ENCODE measurements at regions not wholly inside any gene's neighbourhood (a gene's known extent, or its start where the extent isn't known, plus 50 kb on each side); places are given as distances from the start of the nearest gene placed in this dataset.

DNA sequence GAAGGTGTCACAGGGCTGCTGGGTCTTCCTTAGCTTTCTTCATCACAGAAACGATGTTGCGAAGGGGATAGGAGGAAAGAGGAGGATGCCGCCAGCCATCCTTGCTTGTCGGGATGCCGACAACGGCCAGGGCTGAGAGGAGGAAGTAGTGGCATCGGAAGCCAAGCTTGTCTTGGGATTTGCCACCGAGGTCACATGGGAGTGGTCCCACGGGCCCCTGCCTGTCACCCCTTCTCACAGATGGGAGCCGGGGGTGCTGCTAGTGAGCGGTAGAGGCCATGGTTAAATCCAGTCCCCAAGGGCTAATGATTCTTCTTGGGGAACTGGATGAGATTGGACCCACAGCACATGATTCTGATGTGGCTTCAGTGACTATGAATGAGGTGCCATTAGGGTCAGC is 1375.8 kb downstream of the BRD1 start:
- Mint-ChIP-seq H3K4me1 (no peaks in the 10 kb centered on the region), H3K27ac (no peak overlapping the region), H3K9me3 (no peaks in the 10 kb centered on the region), H3K27me3 (peaks cover 28% of the 10 kb centered on the region), H3K4me3 (no peak overlapping the region)
- DNase-seq (no peak), ATAC-seq (no peak)

DNA sequence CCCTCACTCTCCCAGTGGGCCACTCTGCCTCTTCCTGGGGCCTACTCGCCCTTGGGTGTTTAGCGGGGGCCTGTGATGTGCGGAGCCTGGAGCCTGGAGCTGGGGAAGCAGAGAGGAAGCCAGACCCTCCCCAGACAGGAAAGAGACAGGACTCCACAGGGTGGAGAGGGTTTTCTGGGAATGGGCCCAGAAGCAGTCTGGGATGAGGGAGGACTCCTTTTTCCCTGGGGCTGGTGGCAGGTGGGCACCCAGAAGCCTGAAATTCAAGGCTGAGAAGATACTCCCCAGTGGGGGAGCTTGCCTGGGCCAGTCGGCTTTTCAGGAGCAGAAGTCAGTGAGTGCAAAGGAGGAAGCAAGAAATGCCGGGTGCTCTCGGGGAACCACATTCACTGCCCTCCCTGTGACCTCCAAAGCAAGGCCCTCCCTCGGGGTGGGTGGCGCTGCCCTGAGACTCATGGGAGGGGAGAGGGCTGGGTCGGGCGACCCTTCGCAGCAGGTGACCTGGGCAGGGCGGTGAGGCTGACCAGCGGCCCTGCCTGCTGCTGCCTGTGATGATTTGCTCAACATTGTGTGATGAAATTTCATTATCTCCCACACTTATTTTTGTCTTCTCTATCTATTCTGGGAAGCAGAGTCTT is 1377.4 kb downstream of the BRD1 start:
- Mint-ChIP-seq H3K4me3 (no peak overlapping the region), H3K27me3 (peaks cover 28% of the 10 kb centered on the region), H3K4me1 (no peaks in the 10 kb centered on the region), H3K9me3 (no peaks in the 10 kb centered on the region), H3K27ac (peak overlapping the region in 1 of 2 donors; percentile 64)
- ATAC-seq (no peak), DNase-seq (no peak)

- peaks cover 28% of the 10 kb centered on the region for H3K27me3 Mint-ChIP-seq
- H3K27ac Mint-ChIP-seq = peak overlapping the region in 1 of 2 donors; percentile 64
- DNase-seq = no peak
- H3K9me3 Mint-ChIP-seq = no peaks in the 10 kb centered on the region
- no peak overlapping the region for H3K4me3 Mint-ChIP-seq
- no peaks in the 10 kb centered on the region for H3K4me1 Mint-ChIP-seq
- ATAC-seq = no peak
Observed at GRCh38 chr22:48449466-48450187, 1378.0 kb downstream of the BRD1 start.

GRCh38 chr22:48448821-48449220 is 1378.9 kb downstream of the BRD1 start:
- H3K4me3 Mint-ChIP-seq = no peak overlapping the region
- no peak for ATAC-seq
- H3K27ac Mint-ChIP-seq = no peak overlapping the region
- H3K27me3 Mint-ChIP-seq = peaks cover 28% of the 10 kb centered on the region
- no peak for DNase-seq
- H3K9me3 Mint-ChIP-seq = no peaks in the 10 kb centered on the region
- H3K4me1 Mint-ChIP-seq = no peaks in the 10 kb centered on the region

DNA sequence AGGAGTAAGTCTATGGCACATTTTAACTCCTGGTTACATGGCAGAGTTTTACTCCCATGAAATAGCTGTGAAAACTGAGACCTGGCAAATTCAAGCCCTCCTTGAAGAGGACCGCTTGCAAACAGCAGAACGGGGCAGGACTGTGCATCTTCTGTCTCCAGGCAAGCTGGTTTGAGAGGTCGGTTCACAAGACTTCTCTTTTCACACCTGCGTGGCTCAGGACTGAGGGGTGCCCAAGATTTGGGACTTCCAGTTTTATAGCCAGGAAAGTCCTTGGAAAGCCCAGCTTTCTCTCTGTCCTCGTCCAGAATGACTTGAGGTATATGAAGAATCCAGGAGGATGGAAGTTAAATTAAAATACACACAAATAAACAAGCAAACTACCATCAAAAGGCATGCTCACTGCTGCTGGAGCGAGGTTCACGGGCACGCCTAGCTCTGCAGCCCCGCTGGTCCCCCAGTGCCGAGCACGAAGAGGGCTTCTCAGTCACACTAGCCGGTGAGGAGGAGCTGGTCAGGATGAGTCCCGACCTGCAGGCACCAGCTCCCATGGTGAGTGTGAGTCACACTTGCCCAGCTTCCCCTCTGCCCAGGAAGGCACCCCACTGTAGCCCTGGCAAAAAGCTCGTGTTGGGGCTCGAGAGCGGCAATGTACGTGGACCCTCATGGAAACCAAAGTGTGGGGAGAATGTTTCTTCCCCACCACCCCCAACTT is 1382.4 kb downstream of the BRD1 start:
- Mint-ChIP-seq H3K27me3 (peaks cover 7% of the 10 kb centered on the region), H3K27ac (no peak overlapping the region), H3K4me3 (no peak overlapping the region), H3K4me1 (no peaks in the 10 kb centered on the region), H3K9me3 (no peaks in the 10 kb centered on the region)
- DNase-seq = no peak
- ATAC-seq = no peak

DNA sequence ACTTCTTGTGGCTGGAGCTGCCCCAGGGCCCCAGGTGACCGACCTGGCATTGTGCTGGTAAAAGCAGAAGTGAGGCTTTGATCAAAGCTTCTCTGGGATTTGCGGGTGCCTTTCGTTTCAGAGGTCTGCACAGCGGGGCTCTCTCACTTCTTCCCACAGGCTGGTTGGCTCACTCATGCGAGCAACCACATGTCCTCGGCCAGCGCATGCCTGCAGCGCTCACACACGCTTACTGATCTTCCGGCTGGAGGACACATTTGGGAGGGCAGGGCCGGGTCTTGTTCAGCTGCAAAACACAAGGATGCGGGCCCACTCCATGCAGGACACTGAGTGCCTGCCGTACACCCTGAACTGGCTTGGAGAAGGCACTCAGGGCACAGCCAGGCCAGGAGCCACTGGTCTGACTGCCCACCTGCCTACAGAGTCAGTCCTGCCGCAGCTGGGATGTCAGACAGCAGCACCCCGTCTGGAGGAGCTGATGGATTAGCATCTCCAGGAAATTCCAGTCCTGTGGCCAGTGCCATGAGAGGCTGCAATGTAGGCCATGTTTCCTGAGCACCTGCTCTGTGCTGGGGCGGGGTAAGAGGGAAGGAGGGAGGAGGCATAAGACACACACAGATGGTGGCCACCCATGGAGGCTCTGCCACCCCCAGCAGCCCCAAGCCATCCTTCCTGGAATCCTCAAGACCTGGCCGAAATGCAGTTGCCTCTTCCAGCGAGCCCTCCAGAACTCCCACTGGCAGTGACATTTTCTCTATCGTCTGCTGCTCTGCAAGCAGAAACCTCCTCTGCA is 1383.2 kb downstream of the BRD1 start:
- Mint-ChIP-seq H3K9me3 (no peaks in the 10 kb centered on the region), H3K27ac (no peak overlapping the region), H3K27me3 (no peaks in the 10 kb centered on the region), H3K4me3 (no peak overlapping the region), H3K4me1 (no peaks in the 10 kb centered on the region)
- DNase-seq (no peak), ATAC-seq (no peak)

DNA sequence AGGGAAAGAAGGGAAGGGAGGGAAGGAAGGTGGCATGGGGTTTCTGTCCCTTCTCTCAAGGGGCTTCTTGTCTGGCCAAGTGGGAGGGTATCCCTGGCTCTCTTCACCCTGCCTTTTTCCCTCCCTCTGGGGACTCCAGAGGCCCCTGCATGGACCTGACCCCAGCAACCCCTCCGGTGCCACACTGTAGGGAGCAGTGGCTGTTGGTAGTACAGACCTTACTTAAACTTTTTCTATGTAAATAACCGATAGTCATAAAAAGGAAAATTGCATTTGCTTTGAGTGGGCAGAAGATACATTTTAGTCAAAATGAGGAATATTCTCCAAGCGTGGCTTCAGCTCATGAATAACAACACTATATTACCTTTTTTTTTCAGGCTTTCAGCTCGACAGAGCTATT is 1384.0 kb downstream of the BRD1 start:
- no peaks in the 10 kb centered on the region for H3K9me3 Mint-ChIP-seq
- H3K27ac Mint-ChIP-seq = no peak overlapping the region
- no peak overlapping the region for H3K4me3 Mint-ChIP-seq
- H3K27me3 Mint-ChIP-seq = no peaks in the 10 kb centered on the region
- DNase-seq = no peak
- no peak for ATAC-seq
- H3K4me1 Mint-ChIP-seq = no peaks in the 10 kb centered on the region

DNA sequence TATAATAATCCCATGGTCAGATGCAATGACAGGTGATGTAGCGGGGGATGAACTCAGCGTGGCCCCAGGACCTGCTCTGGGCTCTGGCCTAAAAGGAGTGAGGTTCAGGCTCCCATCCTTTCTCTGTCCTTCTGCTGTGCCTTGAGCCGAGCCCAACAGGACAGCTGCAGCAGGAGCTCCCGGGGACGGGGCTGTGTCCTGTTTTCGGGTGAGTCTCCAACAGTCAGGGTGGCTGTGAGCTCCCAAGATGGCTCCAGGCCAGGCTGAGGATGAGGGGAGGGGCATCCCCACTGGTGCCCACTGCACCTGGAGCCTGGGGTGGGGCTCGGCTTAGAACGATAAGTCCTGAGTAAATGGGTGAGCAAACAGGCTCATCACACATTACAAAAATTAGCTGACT is 1385.0 kb downstream of the BRD1 start:
- ATAC-seq (no peak), DNase-seq (no peak)
- no peaks in the 10 kb centered on the region for H3K9me3 Mint-ChIP-seq
- no peak overlapping the region for H3K27ac Mint-ChIP-seq
- H3K27me3 Mint-ChIP-seq = no peaks in the 10 kb centered on the region
- no peak overlapping the region for H3K4me3 Mint-ChIP-seq
- no peaks in the 10 kb centered on the region for H3K4me1 Mint-ChIP-seq

GRCh38 chr22:48441553-48441850 is 1386.2 kb downstream of the BRD1 start:
- Mint-ChIP-seq H3K27ac (no peak overlapping the region), H3K4me3 (no peak overlapping the region), H3K4me1 (no peaks in the 10 kb centered on the region), H3K27me3 (no peaks in the 10 kb centered on the region), H3K9me3 (no peaks in the 10 kb centered on the region)
- no peak for ATAC-seq
- no peak for DNase-seq

DNA sequence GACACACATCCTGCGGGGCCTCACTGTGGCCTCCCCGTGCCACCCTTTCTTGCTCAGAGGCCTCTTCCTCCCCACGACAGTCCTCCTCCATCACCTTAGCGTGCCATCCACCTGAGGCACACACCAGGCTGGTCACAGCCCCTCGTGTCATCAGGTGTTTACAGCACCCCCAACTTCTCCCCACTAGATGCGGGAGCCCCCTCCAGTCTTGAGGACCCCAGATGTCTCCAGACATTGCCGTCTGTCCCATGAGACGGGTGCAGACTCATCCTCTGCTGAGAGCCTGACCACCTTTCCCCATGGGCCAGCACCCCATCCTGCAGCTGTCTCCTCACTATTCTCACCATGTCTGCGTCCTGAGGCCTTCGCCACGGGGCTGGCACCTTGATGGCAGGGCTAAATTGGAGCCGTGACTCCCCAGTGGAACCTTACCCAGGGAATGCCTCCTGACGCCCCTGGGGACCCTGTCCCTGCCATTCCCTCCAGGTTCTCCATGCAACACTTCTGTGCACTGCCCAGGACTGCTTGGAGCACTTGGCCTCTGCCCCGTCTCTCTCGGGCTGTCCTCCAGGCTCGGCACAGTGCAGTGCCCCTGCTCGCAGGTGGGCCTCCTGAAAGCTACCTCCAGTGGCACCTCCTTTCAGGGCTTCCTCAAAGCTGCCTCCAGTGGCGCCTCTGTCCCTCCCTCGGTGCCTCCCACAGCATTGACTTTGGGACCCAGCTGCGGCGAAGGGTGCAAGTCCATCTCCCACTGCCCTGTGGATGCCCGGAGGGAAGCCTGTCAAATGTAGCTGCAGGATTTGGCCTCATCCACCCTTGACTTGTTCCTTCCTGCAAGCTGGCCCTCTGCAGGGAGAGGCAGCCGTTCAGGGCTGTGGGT is 1386.8 kb downstream of the BRD1 start:
- no peak overlapping the region for H3K27ac Mint-ChIP-seq
- H3K4me1 Mint-ChIP-seq = no peaks in the 10 kb centered on the region
- ATAC-seq = no peak
- no peak for DNase-seq
- no peaks in the 10 kb centered on the region for H3K27me3 Mint-ChIP-seq
- H3K4me3 Mint-ChIP-seq = no peak overlapping the region
- H3K9me3 Mint-ChIP-seq = no peaks in the 10 kb centered on the region

GRCh38 chr22:48440176-48440575 is 1387.5 kb downstream of the BRD1 start:
- Mint-ChIP-seq H3K27me3 (no peaks in the 10 kb centered on the region), H3K4me3 (no peak overlapping the region), H3K27ac (no peak overlapping the region), H3K4me1 (no peaks in the 10 kb centered on the region), H3K9me3 (no peaks in the 10 kb centered on the region)
- no peak for ATAC-seq
- no peak for DNase-seq

DNA sequence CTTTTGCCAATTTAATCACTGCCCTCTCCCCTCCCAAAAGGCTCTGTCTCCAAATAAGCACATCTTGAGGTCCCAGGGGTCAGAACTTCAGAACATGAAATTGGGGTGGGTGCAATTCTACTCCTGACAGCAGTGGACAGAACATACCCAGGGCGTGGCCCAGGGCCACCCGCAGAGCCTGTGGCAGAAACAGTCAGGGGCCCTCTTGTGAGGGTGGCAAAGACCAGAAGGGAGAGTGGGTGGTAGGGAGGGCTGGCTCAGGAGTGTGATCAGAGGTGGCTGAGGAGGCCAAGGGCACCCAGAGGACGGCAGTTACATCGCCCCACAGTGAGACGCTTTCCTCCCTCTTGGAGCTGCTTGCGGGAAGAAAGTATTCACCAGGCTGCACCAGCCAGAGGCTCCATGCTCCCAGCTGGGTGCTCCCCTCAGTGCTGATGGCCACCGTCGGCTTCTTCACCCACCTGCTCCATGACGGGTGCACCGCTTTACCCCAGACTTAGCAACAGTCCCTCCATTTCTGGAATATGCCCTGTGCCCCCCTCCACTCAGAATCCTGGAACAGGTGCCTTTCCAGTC is 1388.0 kb downstream of the BRD1 start:
- no peaks in the 10 kb centered on the region for H3K27me3 Mint-ChIP-seq
- H3K27ac Mint-ChIP-seq = no peak overlapping the region
- no peak overlapping the region for H3K4me3 Mint-ChIP-seq
- no peak for DNase-seq
- no peaks in the 10 kb centered on the region for H3K4me1 Mint-ChIP-seq
- no peaks in the 10 kb centered on the region for H3K9me3 Mint-ChIP-seq
- ATAC-seq = no peak

DNA sequence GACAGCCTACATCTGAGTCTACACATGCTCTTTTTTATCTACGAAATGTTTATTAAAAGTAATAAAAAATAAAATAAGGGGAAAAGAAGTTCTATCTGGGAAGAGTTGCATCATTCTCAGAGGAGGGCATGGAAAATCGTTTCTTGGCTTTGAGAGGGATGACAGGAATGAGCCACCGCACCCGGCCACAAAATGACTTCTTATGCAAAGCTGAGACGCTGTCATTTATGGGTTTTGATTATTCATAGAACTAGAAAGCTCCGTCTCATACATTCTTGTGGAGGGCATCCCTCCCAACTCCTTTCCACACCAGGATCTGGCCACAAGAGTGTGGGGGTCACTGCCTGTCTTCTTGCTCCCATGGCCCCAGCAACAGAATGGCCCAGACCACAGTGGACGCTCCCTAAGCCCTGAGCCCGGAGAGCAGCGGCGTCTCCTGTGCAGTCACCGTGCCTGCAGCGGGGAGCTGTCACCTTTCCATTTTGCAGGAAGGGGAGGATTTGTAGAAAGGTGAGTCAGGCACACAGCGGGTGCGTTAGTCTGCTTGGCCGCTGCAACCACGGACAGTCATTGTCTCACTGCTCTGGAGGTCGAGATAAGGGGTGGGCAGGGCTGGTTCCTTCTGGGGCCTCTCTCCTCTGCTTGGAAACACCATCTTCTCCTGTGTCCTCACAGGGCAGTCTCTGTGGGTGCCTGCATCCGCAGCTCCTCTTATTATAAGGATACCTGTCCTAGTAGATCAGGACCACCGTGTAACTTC is 1388.7 kb downstream of the BRD1 start:
- no peak overlapping the region for H3K4me3 Mint-ChIP-seq
- H3K27me3 Mint-ChIP-seq = no peaks in the 10 kb centered on the region
- no peaks in the 10 kb centered on the region for H3K4me1 Mint-ChIP-seq
- DNase-seq = no peak
- H3K9me3 Mint-ChIP-seq = no peaks in the 10 kb centered on the region
- no peak overlapping the region for H3K27ac Mint-ChIP-seq
- ATAC-seq = no peak

DNA sequence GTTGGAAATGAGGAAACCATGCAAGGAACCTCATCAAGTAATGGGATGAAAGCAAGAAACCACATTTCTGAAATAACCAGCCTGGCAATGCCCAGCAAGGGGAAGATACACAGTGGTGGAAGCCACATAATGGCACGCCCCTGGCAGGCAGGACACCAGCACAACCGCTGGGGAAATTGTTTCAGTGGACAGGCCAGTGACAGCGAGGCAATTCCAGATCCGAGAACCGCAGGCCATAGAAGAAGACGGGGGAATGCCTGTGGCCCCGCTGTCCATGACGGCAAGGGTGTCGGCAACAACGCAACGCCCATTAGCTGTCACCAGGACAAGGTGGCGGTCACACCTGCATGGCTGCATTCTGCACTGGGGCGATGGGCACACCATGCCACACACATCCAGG is 1389.6 kb downstream of the BRD1 start:
- H3K4me3 Mint-ChIP-seq = no peak overlapping the region
- H3K27ac Mint-ChIP-seq = peak overlapping the region in 1 of 2 donors; percentile 20
- no peaks in the 10 kb centered on the region for H3K4me1 Mint-ChIP-seq
- no peaks in the 10 kb centered on the region for H3K27me3 Mint-ChIP-seq
- DNase-seq (no peak), ATAC-seq (no peak)
- no peaks in the 10 kb centered on the region for H3K9me3 Mint-ChIP-seq

Measured in stimulated activated naive CD8-positive, alpha-beta T cell treated with anti-CD3 and anti-CD28 coated beads, Interleukin-15, amount 100 ng/mL, for 72 hours (primary cell).